ENCODE measurements at regions not wholly inside any gene's neighbourhood (a gene's known extent, or its start where the extent isn't known, plus 50 kb on each side); places are given as distances from the start of the nearest gene placed in this dataset.

DNA sequence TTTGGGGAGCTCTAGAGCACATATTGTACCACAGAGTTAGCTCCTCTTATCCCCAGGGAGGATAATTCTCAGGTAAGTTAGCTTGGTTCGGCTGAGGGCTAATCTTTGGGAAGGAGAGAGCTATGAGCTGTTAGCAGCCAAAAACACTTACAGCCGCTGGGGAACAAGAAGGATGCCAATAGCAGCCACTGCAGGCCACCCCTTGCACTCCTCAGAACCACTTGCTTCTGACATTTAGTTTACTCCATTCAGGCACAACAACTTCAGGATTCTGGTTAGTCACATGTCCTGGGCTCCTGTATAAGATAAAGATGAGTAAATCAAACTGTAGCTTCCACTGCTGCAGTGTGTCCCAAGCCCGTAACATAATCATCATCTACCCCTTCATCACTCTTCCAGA is 212.6 kb upstream of the ADGRL2 start:
- DNase-seq (peak; percentile 20), ATAC-seq (peak in 1 of 2 donors; percentile 26)
- intact Hi-C loops (cut with DNase I) = no loop called here

DNA sequence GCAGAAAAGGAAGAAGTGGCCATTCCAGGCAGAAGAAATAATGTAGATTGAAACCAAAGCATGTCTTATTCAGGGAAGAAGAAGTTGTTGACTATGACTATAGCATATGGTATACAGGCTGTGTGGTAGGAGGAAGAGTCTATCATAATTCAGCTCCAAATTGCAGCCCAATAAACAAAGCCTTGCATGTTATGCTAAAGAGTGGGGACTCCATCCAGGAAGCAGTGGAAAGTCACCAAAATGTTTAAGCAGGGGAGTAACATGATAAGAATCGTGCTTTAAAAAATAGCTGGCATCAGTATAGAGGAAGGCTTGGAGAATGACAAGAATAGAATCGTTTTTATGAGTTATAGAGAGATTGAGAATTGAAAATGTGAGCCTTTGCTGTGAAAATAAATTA is 213.3 kb upstream of the ADGRL2 start:
- ATAC-seq (no peak), DNase-seq (no peak)
- intact Hi-C loops (cut with DNase I) = no loop called here

DNA sequence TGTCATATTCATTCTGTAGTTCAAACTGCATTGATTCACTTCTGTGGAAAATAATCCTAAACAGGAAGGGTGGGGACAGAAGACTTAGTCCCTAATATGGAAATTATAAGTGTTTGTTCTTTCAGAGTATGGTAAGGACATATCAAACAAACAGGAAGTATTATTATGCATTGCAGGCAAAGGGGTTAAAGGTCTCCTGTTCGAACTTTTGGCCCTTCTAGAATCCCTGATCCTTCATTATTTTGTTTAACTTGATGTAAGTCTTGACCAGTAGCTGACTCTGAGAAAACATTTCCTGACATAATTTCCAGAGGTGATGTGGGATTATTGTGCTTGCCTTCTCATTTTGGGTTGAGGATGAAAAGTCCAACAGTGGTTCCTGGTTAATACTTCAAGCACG is 215.4 kb upstream of the ADGRL2 start:
- intact Hi-C loops (cut with DNase I) = no loop called here
- ATAC-seq = no peak
- no peak for DNase-seq

DNA sequence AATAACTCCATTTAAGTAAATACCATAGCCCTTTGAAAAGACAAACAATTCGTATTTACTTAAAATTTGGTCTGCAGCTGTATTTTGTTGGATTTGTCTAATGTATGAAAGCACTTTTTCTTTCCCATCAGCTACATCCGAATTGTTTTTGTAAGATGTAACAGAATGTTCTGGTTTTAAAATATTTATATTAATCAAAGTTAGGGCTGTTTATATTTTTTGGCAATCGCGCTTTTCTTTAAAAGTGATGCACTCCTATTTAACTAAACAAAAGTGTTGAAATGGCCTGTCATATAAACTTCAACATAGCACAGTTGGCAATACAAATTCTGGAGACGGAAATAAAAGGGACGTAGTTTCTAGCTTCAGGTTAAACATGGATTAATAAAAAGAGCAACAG is 216.3 kb upstream of the ADGRL2 start:
- DNase-seq (no peak), ATAC-seq (no peak)
- intact Hi-C loops (cut with DNase I) = no loop called here

DNA sequence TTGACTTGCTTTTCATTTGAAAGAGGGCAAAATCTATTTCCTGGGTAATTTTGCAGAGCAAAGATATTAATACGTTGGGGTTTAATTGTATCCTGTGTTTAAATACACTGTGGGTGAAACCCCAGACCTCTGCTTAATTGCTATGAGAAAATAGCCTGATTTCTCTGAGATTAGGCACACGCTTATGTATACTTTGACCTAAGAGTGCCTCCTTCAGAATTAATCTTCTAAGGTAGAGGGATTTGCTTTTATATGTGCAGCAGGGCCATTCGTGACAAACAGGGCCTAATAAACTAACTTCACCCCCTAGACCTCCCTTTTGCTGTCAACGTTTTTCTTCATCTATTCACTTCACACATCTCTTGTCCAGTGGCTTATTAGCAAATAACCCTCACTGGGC is 216.9 kb upstream of the ADGRL2 start:
- DNase-seq (no peak), ATAC-seq (no peak)
- intact Hi-C loops (cut with DNase I) = no loop called here

DNA sequence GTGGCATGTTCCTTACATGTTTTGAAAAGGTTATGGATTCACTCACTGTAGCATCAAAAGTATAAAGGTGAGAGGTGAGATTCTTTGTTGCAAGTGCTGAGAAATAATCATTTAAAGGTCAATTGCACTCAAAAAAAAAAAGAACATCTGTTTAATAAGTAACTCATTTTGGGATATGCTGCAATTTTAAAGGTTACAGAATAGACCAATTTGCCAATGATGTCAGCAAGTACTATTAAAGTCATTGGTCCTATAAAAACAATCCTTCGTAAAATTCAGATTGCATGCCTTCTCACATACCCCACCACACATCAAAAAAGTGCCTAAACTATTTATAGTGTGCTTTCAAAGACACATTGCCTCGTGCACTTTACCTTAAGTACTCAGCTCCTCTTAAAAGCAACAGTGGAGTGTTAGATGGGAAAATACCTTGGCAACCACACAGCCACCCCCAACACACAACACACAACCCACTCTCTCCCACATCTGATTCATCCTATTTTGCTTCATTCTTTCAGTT is 218.2 kb upstream of the ADGRL2 start:
- no peak for DNase-seq
- intact Hi-C loops (cut with DNase I) = no loop called here

DNA sequence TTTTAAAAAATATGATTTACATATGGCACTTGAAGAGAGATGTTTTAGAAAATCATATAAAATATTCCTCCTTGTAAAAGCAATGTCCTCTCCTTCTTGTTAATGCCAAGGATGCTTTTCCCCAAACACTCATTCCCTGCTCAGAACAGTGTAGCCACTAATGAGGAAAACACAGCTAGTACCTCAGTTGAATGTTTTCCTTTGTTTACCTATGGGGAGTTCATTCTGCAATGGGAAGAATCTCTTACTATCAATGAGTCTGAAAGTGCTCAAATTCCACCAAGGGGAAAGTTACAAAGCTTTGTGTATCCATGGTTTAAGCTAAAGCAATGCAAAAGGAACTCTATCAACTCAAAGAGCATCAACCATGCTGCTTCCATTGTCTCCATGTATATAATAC is 221.9 kb upstream of the ADGRL2 start:
- DNase-seq (no peak), ATAC-seq (no peak)
- intact Hi-C loops (cut with DNase I) = no loop called here

More for the DNA sequence above, 218.2 kb upstream of the ADGRL2 start:
- no peak for ATAC-seq

DNA sequence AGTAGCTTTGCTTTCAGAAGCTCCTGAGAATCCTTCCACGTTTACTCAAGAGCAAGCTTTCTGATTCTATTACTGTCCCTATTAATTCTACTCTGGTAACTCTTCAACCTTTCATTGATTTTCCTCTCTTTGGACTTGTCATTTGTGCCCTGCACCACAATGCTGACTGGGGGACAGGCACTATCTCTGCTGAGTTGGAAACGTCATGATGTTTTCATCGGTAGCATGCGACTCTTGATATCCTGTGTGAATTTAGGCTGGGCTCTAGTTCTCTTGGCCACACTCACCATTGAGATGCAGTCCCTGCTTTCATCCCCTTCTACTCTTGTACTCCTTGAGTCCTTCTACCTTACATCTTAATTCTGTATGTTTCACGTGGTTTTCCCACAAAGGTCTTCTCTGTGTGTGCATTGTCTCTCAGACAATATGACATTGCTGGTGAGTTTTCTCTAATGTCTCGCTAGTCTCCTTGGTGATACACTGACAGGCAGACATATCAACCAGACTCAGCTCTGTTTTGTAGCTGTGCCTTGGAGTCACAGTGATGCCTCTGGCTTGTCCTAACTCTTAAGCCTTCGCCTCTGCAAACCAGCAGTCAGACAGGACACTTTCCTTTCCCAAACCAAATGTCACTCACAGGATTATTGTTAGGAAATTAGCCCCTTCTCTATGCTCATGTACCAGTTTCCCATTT is 223.6 kb upstream of the ADGRL2 start:
- no peak for DNase-seq
- intact Hi-C loops (cut with DNase I) = no loop called here
- ATAC-seq = peak; percentile 30 to 55

DNA sequence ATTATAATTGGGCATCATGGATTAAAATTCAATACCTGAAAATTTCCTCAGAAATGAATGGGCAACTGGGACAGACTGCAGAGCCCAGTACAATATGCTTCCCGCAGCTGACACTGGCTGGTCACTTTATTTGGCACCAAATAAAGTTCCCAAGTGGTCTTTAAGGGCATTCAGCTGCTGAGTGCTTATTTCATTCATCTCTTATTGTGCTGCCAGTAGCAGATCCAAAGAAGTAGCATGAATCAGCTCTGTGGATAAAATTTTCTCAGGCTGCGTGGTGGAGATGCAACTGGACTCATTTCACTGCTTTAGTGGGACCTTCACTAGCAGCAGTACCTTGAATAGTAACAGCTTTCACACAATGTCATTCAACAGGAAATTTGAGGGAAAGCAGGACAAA is 226.3 kb upstream of the ADGRL2 start:
- intact Hi-C loops (cut with DNase I) = no loop called here
- peak; percentile 41 to 73 for ATAC-seq
- no peak for DNase-seq

DNA sequence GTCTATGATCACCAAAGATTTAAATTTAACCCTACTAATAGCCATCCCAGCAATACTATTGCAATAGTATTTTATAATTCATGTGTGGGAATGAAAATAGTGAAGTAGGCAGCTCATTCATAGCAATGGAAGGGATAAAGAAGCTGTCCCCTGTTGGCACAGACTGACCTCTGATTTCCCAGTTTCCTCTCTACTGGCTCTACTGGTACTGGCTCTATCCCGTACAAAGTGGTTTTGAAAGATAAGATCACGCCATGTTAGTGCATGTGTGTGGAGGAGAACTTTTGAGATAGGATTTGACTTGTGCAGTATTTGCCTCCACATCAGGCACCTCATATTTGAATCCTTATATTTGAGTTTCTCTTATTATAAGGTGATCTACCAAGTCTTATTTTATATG is 227.3 kb upstream of the ADGRL2 start:
- intact Hi-C loops (cut with DNase I) = no loop called here
- DNase-seq (no peak), ATAC-seq (peak in 1 of 2 donors; percentile 51)

DNA sequence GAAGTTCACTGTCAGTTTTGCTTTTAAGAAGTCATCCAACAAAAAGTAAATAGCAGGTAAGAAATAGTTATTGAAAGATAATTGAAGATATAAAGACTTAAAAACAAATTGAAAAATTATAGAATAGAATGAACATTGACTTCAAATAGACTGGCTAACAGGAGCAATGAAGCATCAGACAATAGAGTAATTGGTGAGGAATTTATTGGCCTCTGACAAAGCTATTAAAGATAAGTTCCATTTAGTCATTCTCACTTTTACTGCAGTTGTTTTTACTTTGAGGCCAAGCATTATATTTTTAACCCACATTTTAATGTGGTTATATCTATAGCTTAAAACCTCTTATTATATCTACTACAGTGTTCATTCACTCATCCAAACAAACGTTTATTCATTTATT is 228.8 kb upstream of the ADGRL2 start:
- no peak for DNase-seq
- ATAC-seq = no peak
- intact Hi-C loops (cut with DNase I) = no loop called here

DNA sequence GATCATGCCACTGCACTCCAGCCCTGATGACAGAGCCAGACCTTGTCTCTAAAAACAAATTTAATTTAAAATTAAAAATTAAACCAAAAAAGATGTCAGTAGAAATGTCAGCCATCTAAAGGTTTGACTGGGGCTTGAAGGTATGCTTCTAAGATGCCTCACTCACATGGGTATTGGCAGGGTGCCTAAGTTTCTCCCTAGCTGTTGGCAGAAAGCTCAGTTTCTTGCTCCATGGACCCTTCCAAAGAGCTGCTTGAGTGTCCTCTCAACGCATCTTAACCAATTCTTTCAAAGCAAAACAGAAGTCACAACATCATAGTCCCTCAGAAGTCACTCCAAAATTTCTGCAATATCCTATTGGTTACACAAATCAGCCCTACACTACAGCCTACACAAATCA is 231.0 kb upstream of the ADGRL2 start:
- DNase-seq = no peak
- no peak for ATAC-seq
- intact Hi-C loops (cut with DNase I) = no loop called here

DNA sequence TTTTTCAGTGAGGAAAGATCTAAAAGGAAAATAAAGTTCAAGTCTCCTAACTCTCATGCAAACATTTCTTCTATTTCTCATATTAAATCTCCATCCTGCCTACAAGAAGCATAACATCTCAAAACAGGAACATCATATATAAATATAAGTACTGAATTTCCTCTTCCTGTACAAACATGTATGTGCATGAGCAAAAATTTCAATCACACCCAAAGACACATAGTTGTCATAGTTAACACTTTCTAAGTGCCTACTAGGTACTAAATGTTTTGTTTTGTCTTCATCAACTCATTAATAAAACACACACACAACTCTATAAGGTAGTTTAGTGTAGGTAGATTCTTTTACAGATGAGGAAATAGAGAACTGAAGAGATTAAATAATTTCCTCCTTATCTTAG is 237.1 kb upstream of the ADGRL2 start:
- ATAC-seq (no peak), DNase-seq (no peak)
- intact Hi-C loops (cut with DNase I) = no loop called here

DNA sequence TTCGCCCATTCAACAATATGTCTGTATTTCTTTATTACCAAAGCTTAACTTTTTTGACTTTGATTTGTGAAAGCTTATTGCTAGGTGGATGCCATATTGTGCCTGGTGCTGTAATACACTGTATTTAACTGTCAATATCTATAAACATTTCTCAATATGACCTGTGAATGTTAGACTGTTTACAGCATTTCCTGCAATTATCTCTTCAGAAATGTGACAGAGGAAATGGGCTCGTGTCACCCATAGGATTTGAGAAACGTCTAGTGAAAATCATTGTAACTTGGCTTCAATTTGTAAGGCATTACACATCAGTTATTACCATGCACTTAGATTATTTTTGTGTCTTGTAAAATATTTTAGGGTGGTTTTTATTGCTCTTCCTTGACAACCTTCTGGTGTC is 237.8 kb upstream of the ADGRL2 start:
- no peak for ATAC-seq
- intact Hi-C loops (cut with DNase I) = no loop called here

DNA sequence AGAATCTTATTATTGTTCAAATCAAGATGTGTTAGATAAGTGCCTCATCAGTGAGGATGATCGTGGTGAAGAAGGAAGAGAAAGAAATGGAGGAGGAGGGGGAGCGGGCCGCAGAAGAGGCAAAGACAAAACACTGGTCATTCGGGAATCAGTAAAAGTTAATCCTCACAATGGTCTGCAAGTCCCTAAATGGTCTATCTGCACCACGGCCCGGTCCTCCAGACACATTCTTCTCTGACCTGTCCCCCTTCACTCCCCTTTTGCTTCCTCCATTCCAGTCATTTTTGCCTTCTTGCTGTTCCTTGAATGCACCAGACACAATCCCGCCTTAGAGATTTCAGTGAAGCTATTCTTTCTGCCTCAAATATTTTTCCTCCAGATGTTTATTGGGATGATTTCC is 240.1 kb upstream of the ADGRL2 start:
- no peak for DNase-seq

More for the DNA sequence above, 237.8 kb upstream of the ADGRL2 start:
- no peak for DNase-seq

DNA sequence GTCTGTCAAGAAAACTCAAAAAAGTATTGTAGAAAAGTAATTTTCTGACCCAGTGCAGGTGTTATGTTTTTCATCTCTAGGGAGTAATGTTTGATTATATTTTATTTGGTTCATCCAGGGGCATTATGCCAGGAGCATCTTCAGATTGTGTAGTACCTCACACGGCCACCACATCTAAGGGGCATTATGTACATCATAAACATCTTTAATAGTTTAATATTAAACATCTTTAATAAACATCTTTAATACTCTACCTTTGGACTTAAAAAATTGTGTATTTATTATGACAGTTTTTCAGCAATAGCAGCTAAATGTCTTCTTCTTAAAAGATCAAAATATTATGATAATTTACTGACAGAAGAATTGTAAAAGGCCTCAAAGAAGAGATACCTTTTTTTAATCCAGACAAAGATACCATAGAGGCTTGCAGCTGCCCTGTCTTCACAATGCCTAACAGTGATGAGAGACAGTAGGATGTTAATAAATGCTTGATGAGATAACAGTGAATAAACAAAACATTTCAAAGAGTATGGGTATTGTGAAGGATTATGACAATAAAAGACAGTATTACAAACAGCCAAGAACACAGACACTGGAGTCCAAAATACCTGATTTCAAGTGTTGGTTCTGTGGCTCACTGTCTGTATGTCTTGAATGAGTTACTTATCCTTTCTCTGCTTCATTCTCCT is 240.9 kb upstream of the ADGRL2 start:
- ATAC-seq (no peak), DNase-seq (no peak)
- intact Hi-C loops (cut with DNase I) = loop anchor here in 1 of 2 donors (10.0 kb wide), 1 partner anchor 205 kb away; no protein-coding TSS in a partner anchor

More for the DNA sequence above, 240.1 kb upstream of the ADGRL2 start:
- ATAC-seq = no peak
- intact Hi-C loops (cut with DNase I) = no loop called here

DNA sequence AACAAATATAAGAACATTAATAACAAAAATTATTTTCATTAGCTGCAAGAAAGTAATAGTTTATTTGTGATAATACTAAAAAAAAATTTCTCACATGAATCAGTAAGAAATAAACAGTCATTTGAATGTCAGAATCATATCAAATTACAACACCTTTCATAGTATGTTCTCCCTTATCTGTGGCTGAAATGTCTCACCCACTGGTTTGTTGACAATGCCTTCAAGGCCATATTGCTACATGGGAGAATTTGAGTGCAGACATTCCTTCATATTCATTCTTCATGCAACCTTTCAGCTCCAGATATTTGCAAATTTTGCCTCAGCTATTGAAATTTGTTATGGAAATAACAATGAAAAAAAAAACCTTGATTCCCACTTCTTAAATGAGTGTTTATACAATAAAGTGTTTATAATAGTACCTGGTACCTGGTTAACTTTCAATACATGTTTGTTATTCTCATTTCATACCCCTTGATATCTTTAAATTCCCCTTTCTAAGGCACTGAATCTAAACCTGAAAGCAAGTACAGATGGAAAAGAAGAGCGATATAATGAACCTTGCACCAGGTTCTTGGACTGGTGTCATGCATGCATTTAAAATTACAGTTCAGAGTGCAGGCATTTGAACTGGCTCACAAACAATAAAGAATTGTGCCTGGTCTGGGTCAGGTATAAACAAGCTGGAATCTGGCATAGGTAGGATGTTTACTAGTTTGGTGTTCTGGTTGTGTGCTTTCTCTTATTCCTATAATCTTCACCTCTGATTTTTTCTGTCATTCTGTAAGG is 242.2 kb upstream of the ADGRL2 start:
- DNase-seq (no peak), ATAC-seq (no peak)
- intact Hi-C loops (cut with DNase I) = loop anchor here in 1 of 2 donors (10.0 kb wide), 1 partner anchor 206 kb away; no protein-coding TSS in a partner anchor

DNA sequence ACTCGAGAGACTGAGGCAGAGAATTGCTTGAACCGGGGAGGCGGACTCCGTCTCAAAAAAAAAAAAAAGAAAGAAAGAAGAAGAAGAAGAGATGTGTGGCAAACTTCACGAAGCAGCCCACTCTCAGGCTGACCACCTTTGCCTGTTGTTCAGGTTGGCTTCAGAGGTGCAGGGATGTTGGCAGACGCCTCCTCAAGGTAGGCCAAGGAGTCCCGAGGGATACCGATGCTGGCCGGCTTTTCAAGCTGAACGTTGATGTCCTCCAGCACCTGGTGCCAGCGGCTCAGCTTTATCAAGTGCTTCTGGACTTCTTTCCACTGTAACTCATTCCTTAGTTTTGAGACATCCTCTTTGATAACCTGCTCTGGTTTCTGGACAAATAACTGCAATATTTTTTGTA is 243.8 kb upstream of the ADGRL2 start:
- DNase-seq (no peak), ATAC-seq (no peak)
- intact Hi-C loops (cut with DNase I) = loop anchor here in 1 of 2 donors (10.0 kb wide), 1 partner anchor 208 kb away; no protein-coding TSS in a partner anchor

DNA sequence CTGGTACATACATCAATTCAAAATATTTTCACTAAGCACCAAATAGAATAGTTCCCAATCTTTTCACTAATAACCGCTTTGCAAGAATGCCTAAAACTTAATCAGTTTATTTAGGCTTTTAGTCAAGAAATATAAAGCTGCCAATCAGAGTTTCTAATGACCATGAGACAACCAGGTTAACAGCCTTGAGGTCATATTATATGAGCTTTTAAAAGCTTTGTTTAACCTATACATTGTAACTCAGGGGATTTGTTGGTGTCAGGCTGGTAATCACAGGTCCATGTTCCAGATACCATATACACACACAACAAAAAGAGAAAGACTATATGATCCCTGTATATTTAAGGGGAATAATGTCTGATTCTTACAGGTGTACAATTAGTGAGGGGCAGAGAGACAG is 246.2 kb upstream of the ADGRL2 start:
- intact Hi-C loops (cut with DNase I) = loop anchor here in 1 of 2 donors (10.0 kb wide), 1 partner anchor 210 kb away; no protein-coding TSS in a partner anchor
- ATAC-seq (no peak), DNase-seq (no peak)

DNA sequence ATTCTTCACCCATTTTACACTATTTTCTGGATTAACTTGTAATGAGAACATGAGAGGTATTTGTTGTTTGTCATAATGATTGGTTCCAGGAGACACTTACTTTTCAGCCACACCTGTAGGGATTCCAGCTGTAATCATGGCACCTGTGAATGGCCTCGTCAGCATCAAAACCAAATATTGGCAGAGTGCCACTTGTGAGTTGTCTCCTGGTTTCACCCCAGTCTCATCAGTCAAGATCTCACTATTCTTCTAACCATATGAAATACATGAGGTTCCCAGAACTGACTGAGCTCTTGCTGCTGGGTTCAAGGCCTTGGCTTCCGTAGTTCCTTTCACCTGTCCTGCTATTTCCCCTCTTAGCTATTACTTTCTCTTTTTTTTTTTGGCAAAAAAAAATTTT is 246.6 kb upstream of the ADGRL2 start:
- intact Hi-C loops (cut with DNase I) = loop anchor here in 1 of 2 donors (10.0 kb wide), 1 partner anchor 211 kb away; no protein-coding TSS in a partner anchor
- no peak for DNase-seq
- ATAC-seq = no peak

All from left cardiac atrium (tissue), 4 donors.